Stomach (tissue), 4 donors: ENCODE measurements at regions not wholly inside any gene's neighbourhood (a gene's known extent, or its start where the extent isn't known, plus 50 kb on each side); places are given as distances from the start of the nearest gene placed in this dataset.

Experiments
- CTCF ChIP-seq, 7 experiments: fragments of 450-650 bp in 4 of 7; fragments of 200-600 bp in 3 of 7; sonication (generic) in 3 of 7; IDR thresholded peaks; one replicate each; pipeline ENCODE4 v1.5.1; 2016 to 2019; ENCODE audit warnings: antibody characterized with exemption in 7 of 7, control low read depth in 2 of 7, mild to moderate bottlenecking in 1 of 7
- EP300 ChIP-seq: sonication (generic); formaldehyde crosslinking; IDR thresholded peaks from one replicate; pipeline ENCODE4 v1.6.1; 2017; ENCODE audit warnings: antibody characterized with exemption
- POLR2A ChIP-seq, 4 donors: fragments of 450-650 bp; IDR thresholded peaks; one replicate each; pipeline ENCODE4 v1.6.1; 2016; ENCODE audit warnings: antibody characterized with exemption in 4 of 4, control low read depth in 2 of 4, mild to moderate bottlenecking in 1 of 4, moderate library complexity in 1 of 4

- TF ChIP-seq POLR2A (IDR thresholded peaks at IDR 0.05) (no peak), CTCF (IDR thresholded peaks at IDR 0.05) (no peak), EP300 (no peak)
These were observed 258.9 kb upstream of the PPP2R2D start for GRCh38 chr10:131641898-131642297.
